T-cell (primary cell): ENCODE measurements at regions not wholly inside any gene's neighbourhood (a gene's known extent, or its start where the extent isn't known, plus 50 kb on each side); places are given as distances from the start of the nearest gene placed in this dataset.

Experiments used
- ATAC-seq, 4 experiments: fragments of 200-7000 bp in 3 of 4; fragments of 150-1000 bp in 1 of 4; cut with Tn5 transposase; replicated peaks in 1 of 4; 1 replicate in 3 of 4; 2 replicates in 1 of 4; pipeline ENCODE4 v1.10.0; 2021; ENCODE audit warnings: moderate library complexity in 3 of 4, mild to moderate bottlenecking in 2 of 4, moderate number of reproducible peaks in 1 of 4
- CTCF ChIA-PET, 2 donors: fragments of 300-600 bp; sonication (Branson Sonifier 250); formaldehyde crosslinking; loops; one replicate each; lab custom pipeline; 2022; ENCODE audit warnings: antibody characterized with exemption in 2 of 2; lab: Charles Lee
- POLR2A ChIA-PET, 2 donors: fragments of 300-600 bp; sonication (Branson Sonifier 250); formaldehyde crosslinking; loops; one replicate each; lab custom pipeline; 2022; ENCODE audit warnings: antibody characterized with exemption in 2 of 2; lab: Charles Lee
- DNase-seq, 35 experiments: peaks; one replicate each; pipeline versions ENCODE4 v3.0.0 to v3.0.0-alpha.2; 2013 to 2023
- H3K27ac ChIP-seq: one replicate; pipeline ENCODE4 v1.5.1; 2013; ENCODE audit warnings: low read length
- H3K27me3 ChIP-seq, 2 experiments: replicated peaks in 1 of 2; 1 replicate in 1 of 2; 2 replicates in 1 of 2; pipeline versions ENCODE4 v1.6.1 to v1.7.0; 2013; ENCODE audit warnings: low read length in 1 of 2, mixed read lengths in 1 of 2; ENCODE audit not compliant: control insufficient read depth in 2 of 2, insufficient read depth in 2 of 2; ENCODE audit errors: extremely low read depth in 1 of 2
- H3K36me3 ChIP-seq, 2 donors: 1 replicate in 1 of 2; 2 replicates in 1 of 2; pipeline versions ENCODE4 v1.6.1 to v1.7.0; 2013; ENCODE audit warnings: low read length in 1 of 2; ENCODE audit not compliant: control insufficient read depth in 2 of 2, insufficient read depth in 1 of 2; ENCODE audit errors: extremely low read depth in 1 of 2
- H3K4me1 ChIP-seq, 2 experiments: 1 replicate in 1 of 2; 2 replicates in 1 of 2; pipeline versions ENCODE4 v1.6.1 to v1.7.0; 2013; ENCODE audit warnings: low read length in 2 of 2, mixed read lengths in 1 of 2; ENCODE audit not compliant: insufficient read depth in 2 of 2, control insufficient read depth in 1 of 2; ENCODE audit errors: extremely low read depth in 1 of 2
- H3K4me3 ChIP-seq, 2 donors: 1 replicate in 1 of 2; 2 replicates in 1 of 2; pipeline versions ENCODE4 v1.5.1 to v1.7.0; 2013; ENCODE audit warnings: mild to moderate bottlenecking in 2 of 2, low read length in 1 of 2, moderate library complexity in 1 of 2; ENCODE audit not compliant: control insufficient read depth in 1 of 2; ENCODE audit errors: extremely low read depth in 1 of 2
- H3K9me3 ChIP-seq: 2 replicates; pipeline ENCODE4 v1.7.0; 2013
- H3K27ac Mint-ChIP-seq, 2 donors: one replicate each; pipeline ENCODE4 v1.8.0; 2020 to 2021; ENCODE audit warnings: mild to moderate bottlenecking in 2 of 2, mixed read lengths in 2 of 2
- H3K27me3 Mint-ChIP-seq, 2 donors: one replicate each; pipeline ENCODE4 v1.8.0; 2021 to 2022; ENCODE audit warnings: mixed read lengths in 2 of 2
- H3K36me3 Mint-ChIP-seq: one replicate; pipeline ENCODE4 v1.8.0; 2021; ENCODE audit warnings: mixed read lengths
- H3K4me1 Mint-ChIP-seq, 3 donors: one replicate each; pipeline ENCODE4 v1.8.0; 2020 to 2022; ENCODE audit warnings: mixed read lengths in 3 of 3, mild to moderate bottlenecking in 1 of 3
- H3K4me3 Mint-ChIP-seq, 3 donors: one replicate each; pipeline ENCODE4 v1.8.0; 2020 to 2022; ENCODE audit warnings: mild to moderate bottlenecking in 3 of 3, mixed read lengths in 3 of 3, moderate library complexity in 3 of 3
- H3K9me3 Mint-ChIP-seq, 3 donors: one replicate each; pipeline ENCODE4 v1.8.0; 2020 to 2022; ENCODE audit warnings: mixed read lengths in 3 of 3
- WGBS: methylation state at CpG from one replicate; pipeline ENCODE4 v1.1.5; 2013; ENCODE audit warnings: missing lambda C conversion rate; ENCODE audit not compliant: insufficient coverage; 5-methylcytosine and 5-hydroxymethylcytosine counted together

DNA sequence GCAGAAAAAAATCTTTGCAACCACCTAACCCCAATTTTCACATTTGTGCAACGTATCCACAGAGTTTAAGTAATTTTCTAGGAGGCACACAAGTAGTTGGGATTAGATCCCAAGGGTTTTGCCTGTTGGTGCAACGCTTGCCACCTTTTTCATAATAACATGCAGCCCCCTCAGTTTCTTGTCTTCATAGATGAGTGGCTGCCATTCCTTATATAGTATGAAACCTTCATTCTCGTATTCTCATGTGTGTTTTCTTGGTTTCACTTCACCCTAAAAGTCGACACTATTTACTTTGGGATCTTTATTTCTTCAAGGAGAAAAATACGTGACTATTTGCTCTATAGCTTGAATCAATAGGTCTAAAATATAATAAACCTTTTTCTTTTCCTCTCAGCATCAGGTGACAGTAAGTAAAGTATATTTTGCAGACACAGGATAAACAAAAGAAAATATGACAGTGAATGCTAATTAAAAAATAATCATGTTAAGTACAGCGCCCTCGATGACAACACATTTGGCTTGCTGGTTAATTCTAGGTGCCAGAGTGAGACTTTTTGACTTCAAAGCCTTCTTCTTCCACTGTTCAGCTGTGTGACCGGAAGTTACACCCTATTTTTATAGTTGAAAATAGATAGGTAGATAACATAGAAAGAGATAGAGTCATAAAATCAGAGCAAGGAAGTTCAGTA, 342.8 kb upstream of the CCNG1 start:
- H3K36me3 Mint-ChIP-seq: no peaks in the 10 kb centered on the region
- DNase-seq: no peak
- H3K4me1 ChIP-seq: no peaks in the 10 kb centered on the region
- no CpG with 5 or more reads among the region's 8 CpGs for WGBS
- H3K27ac ChIP-seq: no peak overlapping the region
- POLR2A ChIA-PET: interaction anchor here in 1 of 2 donors (0.6 kb wide), 1 partner anchor 745 kb away, joined by 3 read pairs; no protein-coding TSS in a partner anchor
- H3K4me1 Mint-ChIP-seq: no peaks in the 10 kb centered on the region
- H3K9me3 Mint-ChIP-seq: peaks cover 0 to 3% (median 0%) of the 10 kb centered on the region in 3 donors
- CTCF ChIA-PET: interaction anchor here in 1 of 2 donors (0.6 kb wide), 1 partner anchor 1659 kb away, joined by 3 read pairs; no protein-coding TSS in a partner anchor
- no peaks in the 10 kb centered on the region for H3K9me3 ChIP-seq
- H3K4me3 ChIP-seq: no peak overlapping the region
- no peaks in the 10 kb centered on the region for H3K27me3 Mint-ChIP-seq
- H3K27me3 ChIP-seq: no peaks in the 10 kb centered on the region
- H3K27ac Mint-ChIP-seq: no peak overlapping the region
- no peak for ATAC-seq
- H3K36me3 ChIP-seq: no peaks in the 10 kb centered on the region
- no peak overlapping the region for H3K4me3 Mint-ChIP-seq

- ChIA-PET POLR2A (no interaction called here), CTCF (no interaction called here)
- no peak overlapping the region for H3K27ac Mint-ChIP-seq
- H3K4me3 Mint-ChIP-seq: no peak overlapping the region
- Histone ChIP-seq H3K4me3 (no peak overlapping the region), H3K9me3 (no peaks in the 10 kb centered on the region), H3K4me1 (no peaks in the 10 kb centered on the region), H3K27ac (no peak overlapping the region), H3K36me3 (no peaks in the 10 kb centered on the region), H3K27me3 (no peaks in the 10 kb centered on the region)
- H3K27me3 Mint-ChIP-seq: no peaks in the 10 kb centered on the region
- 37% methylated on average over 2 of the region's 5 CpGs for WGBS
- no peak for DNase-seq
- H3K4me1 Mint-ChIP-seq: no peaks in the 10 kb centered on the region
- no peak for ATAC-seq
- no peaks in the 10 kb centered on the region for H3K36me3 Mint-ChIP-seq
- peaks cover 6 to 18% (median 17%) of the 10 kb centered on the region in 3 donors for H3K9me3 Mint-ChIP-seq
Measured at GRCh38 chr5:163104464-163104863, 332.9 kb upstream of the CCNG1 start.

DNA sequence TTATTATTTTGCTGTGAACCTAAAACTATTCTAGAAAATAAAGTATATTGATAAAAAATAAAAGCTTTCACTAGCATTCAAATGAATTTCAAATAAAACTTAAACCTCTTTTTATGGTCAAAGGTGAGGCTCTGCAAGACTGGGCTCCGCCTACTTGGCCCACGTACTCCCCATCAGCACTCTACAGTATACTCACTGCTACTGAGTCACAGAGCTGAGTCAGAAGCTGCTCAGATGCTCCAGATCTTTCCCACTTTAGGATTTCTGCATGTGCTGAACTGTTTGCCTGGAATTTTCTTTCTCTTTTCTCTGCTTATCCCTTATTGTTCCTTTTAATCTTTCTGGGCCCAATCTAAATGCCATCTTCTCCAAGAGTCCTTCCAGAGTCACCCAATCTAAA, 331.9 kb upstream of the CCNG1 start:
- Histone ChIP-seq H3K9me3 (no peaks in the 10 kb centered on the region), H3K4me3 (no peak overlapping the region), H3K27me3 (no peaks in the 10 kb centered on the region), H3K27ac (no peak overlapping the region), H3K36me3 (no peaks in the 10 kb centered on the region), H3K4me1 (no peaks in the 10 kb centered on the region)
- CTCF ChIA-PET: no interaction called here
- Mint-ChIP-seq H3K4me3 (no peak overlapping the region), H3K36me3 (no peaks in the 10 kb centered on the region), H3K4me1 (no peaks in the 10 kb centered on the region), H3K9me3 (peaks cover 8 to 24% (median 22%) of the 10 kb centered on the region in 3 donors), H3K27me3 (no peaks in the 10 kb centered on the region), H3K27ac (no peak overlapping the region)
- POLR2A ChIA-PET: no interaction called here
- DNase-seq (no peak), ATAC-seq (no peak)
- WGBS: 86% methylated on average over 2 of the region's 2 CpGs

DNA sequence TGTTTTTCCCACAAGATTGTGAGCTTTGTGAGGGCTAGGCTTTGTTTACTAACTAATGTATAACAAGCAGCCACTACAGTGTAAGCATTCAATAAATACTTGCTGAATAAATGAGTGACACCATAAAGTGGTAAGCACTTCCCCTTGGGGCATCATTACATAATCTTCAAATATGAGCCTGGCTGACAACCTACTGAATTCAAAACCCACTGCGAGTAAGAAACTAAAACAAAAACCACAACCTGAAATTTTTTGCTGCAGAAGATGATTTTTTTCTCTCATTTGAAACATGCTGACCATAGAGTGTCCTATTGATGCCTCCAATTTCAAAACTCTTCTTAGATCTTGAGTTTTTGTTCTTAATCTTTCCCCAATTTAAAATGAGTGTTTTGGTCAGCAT, 331.3 kb upstream of the CCNG1 start:
- no peaks in the 10 kb centered on the region for H3K36me3 ChIP-seq
- H3K4me1 ChIP-seq: no peaks in the 10 kb centered on the region
- no peaks in the 10 kb centered on the region for H3K27me3 Mint-ChIP-seq
- H3K9me3 Mint-ChIP-seq: peaks cover 4 to 21% (median 18%) of the 10 kb centered on the region in 3 donors
- H3K4me3 ChIP-seq: no peak overlapping the region
- CTCF ChIA-PET: no interaction called here
- POLR2A ChIA-PET: no interaction called here
- H3K4me1 Mint-ChIP-seq: no peaks in the 10 kb centered on the region
- H3K27ac ChIP-seq: no peak overlapping the region
- H3K27ac Mint-ChIP-seq: no peak overlapping the region
- no peak for DNase-seq
- H3K36me3 Mint-ChIP-seq: no peaks in the 10 kb centered on the region
- no peaks in the 10 kb centered on the region for H3K9me3 ChIP-seq
- no peak for ATAC-seq
- no peak overlapping the region for H3K4me3 Mint-ChIP-seq
- no peaks in the 10 kb centered on the region for H3K27me3 ChIP-seq
- no CpG with 5 or more reads among the region's 1 CpG for WGBS

DNA sequence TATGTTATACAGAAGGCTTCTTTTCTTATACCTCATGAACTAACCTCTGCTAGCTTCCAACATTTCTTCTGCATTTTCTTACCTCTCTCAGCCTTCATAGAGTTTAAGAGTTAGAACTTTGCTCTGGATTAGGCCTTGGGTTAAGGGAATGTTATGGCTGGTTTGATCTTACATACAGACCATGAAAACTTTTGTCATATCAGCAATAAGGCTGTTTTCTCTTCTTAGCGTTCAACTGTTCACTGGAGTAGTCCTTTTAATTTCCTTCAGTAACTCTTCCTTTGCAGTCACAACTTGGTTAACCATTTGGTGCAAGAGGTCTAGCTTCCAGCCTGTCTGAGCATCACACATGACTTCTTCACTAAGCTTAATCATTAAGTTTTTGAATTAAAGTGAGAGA, 329.0 kb upstream of the CCNG1 start:
- Mint-ChIP-seq H3K36me3 (no peaks in the 10 kb centered on the region), H3K9me3 (peaks cover 6 to 13% (median 10%) of the 10 kb centered on the region in 3 donors), H3K4me3 (no peak overlapping the region), H3K27me3 (no peaks in the 10 kb centered on the region), H3K27ac (no peak overlapping the region), H3K4me1 (no peaks in the 10 kb centered on the region)
- Histone ChIP-seq H3K9me3 (no peaks in the 10 kb centered on the region), H3K27ac (no peak overlapping the region), H3K27me3 (no peaks in the 10 kb centered on the region), H3K4me3 (no peak overlapping the region), H3K36me3 (no peaks in the 10 kb centered on the region), H3K4me1 (no peaks in the 10 kb centered on the region)
- DNase-seq (no peak), ATAC-seq (no peak)
- WGBS: no CpG with 5 or more reads among the region's 1 CpG
- CTCF ChIA-PET: no interaction called here
- POLR2A ChIA-PET: no interaction called here

DNA sequence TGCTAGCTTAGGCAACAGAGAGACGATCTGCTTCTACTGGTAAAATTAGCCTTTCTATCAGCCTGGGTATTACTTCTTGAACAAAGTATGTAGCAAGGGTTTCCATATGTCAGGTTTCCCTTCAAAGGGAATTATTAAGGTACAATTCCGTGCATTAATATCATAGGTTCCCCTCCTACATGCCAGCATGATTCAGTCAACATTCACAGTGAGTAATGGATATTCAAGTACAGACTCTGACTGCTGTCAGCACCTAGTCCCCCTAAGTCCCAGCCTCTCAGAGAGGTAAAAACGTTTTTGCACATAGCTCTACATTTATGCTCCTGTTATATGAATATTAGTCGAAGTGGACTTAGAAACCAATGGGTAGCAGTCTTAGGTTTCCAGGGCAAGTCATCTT, 322.4 kb upstream of the CCNG1 start:
- no peaks in the 10 kb centered on the region for H3K36me3 ChIP-seq
- Mint-ChIP-seq H3K36me3 (no peaks in the 10 kb centered on the region), H3K4me3 (no peak overlapping the region), H3K27ac (no peak overlapping the region), H3K9me3 (peaks cover 1 to 18% (median 10%) of the 10 kb centered on the region in 3 donors), H3K27me3 (no peaks in the 10 kb centered on the region), H3K4me1 (no peaks in the 10 kb centered on the region)
- no peak overlapping the region for H3K4me3 ChIP-seq
- no peak overlapping the region for H3K27ac ChIP-seq
- CTCF ChIA-PET: no interaction called here
- no CpG with 5 or more reads among the region's 4 CpGs for WGBS
- ATAC-seq (no peak), DNase-seq (no peak)
- H3K4me1 ChIP-seq: no peaks in the 10 kb centered on the region
- POLR2A ChIA-PET: no interaction called here
- no peaks in the 10 kb centered on the region for H3K9me3 ChIP-seq
- H3K27me3 ChIP-seq: no peaks in the 10 kb centered on the region
